ENCODE measurements at regions not wholly inside any gene's neighbourhood (a gene's known extent, or its start where the extent isn't known, plus 50 kb on each side); places are given as distances from the start of the nearest gene placed in this dataset.

DNA sequence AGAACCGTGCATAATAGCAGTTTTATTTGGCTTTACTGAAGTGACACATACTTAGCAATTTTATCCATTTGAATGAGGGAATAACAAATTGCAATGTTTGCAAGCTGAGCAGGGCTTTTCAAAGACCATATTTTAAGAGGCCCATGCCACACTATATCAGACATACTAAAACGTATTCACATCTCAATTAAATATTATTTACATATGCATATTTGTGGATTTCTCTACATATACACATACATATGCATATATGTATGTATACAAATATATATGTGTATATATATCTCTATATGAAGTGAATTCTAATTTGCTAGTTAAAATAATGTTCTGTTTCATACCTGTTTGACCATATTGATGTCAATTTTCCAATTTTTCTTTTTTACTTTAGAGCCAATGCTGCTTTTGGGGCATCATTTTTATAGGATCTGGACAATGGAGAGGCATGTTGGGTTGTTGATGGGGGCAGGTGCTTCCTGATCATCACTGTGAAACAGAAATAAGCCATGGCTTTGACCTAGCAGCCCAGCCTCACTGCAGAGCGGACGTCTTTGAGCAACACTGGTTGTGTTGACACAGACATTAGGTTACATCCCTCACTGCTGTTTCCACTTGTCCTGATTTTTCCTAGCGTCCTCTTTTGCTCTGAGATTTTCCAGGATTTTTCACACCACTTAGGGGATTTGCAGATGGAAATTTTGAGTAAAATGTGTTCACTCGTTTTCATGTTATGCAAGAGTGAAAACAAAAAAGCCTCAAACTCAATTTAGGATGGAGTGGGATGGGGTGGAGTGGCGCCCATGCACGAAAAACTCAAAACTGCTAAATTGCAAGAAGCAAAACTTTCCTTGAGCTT, 56.9 kb downstream of the RDH14 start:
- no peak for TF ChIP-seq POLR2A (IDR thresholded peaks at IDR 0.05)
- TF ChIP-seq, protein P1, sequence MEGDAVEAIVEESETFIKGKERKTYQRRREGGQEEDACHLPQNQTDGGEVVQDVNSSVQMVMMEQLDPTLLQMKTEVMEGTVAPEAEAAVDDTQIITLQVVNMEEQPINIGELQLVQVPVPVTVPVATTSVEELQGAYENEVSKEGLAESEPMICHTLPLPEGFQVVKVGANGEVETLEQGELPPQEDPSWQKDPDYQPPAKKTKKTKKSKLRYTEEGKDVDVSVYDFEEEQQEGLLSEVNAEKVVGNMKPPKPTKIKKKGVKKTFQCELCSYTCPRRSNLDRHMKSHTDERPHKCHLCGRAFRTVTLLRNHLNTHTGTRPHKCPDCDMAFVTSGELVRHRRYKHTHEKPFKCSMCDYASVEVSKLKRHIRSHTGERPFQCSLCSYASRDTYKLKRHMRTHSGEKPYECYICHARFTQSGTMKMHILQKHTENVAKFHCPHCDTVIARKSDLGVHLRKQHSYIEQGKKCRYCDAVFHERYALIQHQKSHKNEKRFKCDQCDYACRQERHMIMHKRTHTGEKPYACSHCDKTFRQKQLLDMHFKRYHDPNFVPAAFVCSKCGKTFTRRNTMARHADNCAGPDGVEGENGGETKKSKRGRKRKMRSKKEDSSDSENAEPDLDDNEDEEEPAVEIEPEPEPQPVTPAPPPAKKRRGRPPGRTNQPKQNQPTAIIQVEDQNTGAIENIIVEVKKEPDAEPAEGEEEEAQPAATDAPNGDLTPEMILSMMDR (IDR thresholded peaks at IDR 0.05): no peak
